Neuronal stem cell (in vitro differentiated cells): ENCODE measurements at regions not wholly inside any gene's neighbourhood (a gene's known extent, or its start where the extent isn't known, plus 50 kb on each side); places are given as distances from the start of the nearest gene placed in this dataset.
A peak's percentile ranks its signal among the peaks of the same experiment; 100 is the strongest.

Experiments
- DNase-seq: peaks from one replicate; pipeline ENCODE4 v3.0.0-alpha.2; 2013; ENCODE audit warnings: low spot score
- H2AFZ ChIP-seq: one replicate; pipeline ENCODE4 v1.6.1; 2013; ENCODE audit warnings: mild to moderate bottlenecking, low read length, inconsistent platforms
- H2AK5ac ChIP-seq: 2 replicates; pipeline ENCODE4 v1.6.1; 2013; ENCODE audit warnings: low read depth, mild to moderate bottlenecking, inconsistent platforms, low read length, moderate library complexity, mixed read lengths
- H2BK120ac ChIP-seq: 2 replicates; pipeline ENCODE4 v1.6.1; 2013; ENCODE audit warnings: low read depth, mild to moderate bottlenecking, inconsistent platforms, low read length, moderate library complexity, mixed read lengths
- H2BK12ac ChIP-seq: one replicate; pipeline ENCODE4 v1.6.1; 2013; ENCODE audit warnings: low read length, inconsistent platforms
- H2BK15ac ChIP-seq: 2 replicates; pipeline ENCODE4 v1.6.1; 2013; ENCODE audit warnings: mild to moderate bottlenecking, low read length, inconsistent platforms, mixed read lengths
- H2BK5ac ChIP-seq: one replicate; pipeline ENCODE4 v1.6.1; 2013; ENCODE audit warnings: inconsistent platforms, mild to moderate bottlenecking, low read length, moderate library complexity
- H3K14ac ChIP-seq: one replicate; pipeline ENCODE4 v1.6.1; 2013; ENCODE audit warnings: low read length, inconsistent platforms
- H3K18ac ChIP-seq: 2 replicates; pipeline ENCODE4 v1.6.1; 2013; ENCODE audit warnings: low read length, inconsistent platforms
- H3K23ac ChIP-seq: 2 replicates; pipeline ENCODE4 v1.6.1; 2013; ENCODE audit warnings: low read depth, mild to moderate bottlenecking, mixed read lengths, low read length, inconsistent platforms; ENCODE audit not compliant: poor library complexity
- H3K27ac ChIP-seq: replicated peaks from 3 replicates; pipeline ENCODE4 v1.5.1; 2013; ENCODE audit warnings: low read length, inconsistent platforms
- H3K27me3 ChIP-seq, 3 experiments: 2 replicates each; pipeline ENCODE4 v1.6.1; 2013; ENCODE audit warnings: low read length in 3 of 3, mild to moderate bottlenecking in 2 of 3, inconsistent platforms in 1 of 3, low read depth in 1 of 3, mixed read lengths in 1 of 3, moderate library complexity in 1 of 3; ENCODE audit not compliant: control insufficient read depth in 3 of 3, insufficient read depth in 3 of 3
- H3K36me3 ChIP-seq, 2 donors: replicated peaks in 1 of 2; 2 replicates each; pipeline ENCODE4 v1.6.1; 2013; ENCODE audit warnings: low read length in 2 of 2; ENCODE audit not compliant: control insufficient read depth in 2 of 2, insufficient read depth in 2 of 2
- H3K4ac ChIP-seq: 2 replicates; pipeline ENCODE4 v1.6.1; 2013; ENCODE audit warnings: inconsistent platforms, mild to moderate bottlenecking, low read length, moderate library complexity
- H3K4me1 ChIP-seq, 2 donors: 1 replicate in 1 of 2; 2 replicates in 1 of 2; pipeline ENCODE4 v1.6.1; 2013; ENCODE audit warnings: low read length in 2 of 2, low read depth in 1 of 2; ENCODE audit not compliant: control insufficient read depth in 2 of 2, insufficient read depth in 1 of 2
- H3K4me2 ChIP-seq: one replicate; pipeline ENCODE4 v1.6.1; 2013; ENCODE audit warnings: mild to moderate bottlenecking, low read length, inconsistent platforms; ENCODE audit not compliant: insufficient read depth, poor library complexity, severe bottlenecking
- H3K4me3 ChIP-seq, 2 donors: 2 replicates each; pipeline ENCODE4 v1.5.1; 2013; ENCODE audit warnings: low read length in 2 of 2, mild to moderate bottlenecking in 2 of 2, inconsistent platforms in 1 of 2, moderate library complexity in 1 of 2
- H3K79me1 ChIP-seq: one replicate; pipeline ENCODE4 v1.6.1; 2013; ENCODE audit warnings: low read depth, mild to moderate bottlenecking, inconsistent platforms, low read length, moderate library complexity
- H3K9ac ChIP-seq: one replicate; pipeline ENCODE4 v1.6.1; 2013; ENCODE audit warnings: mild to moderate bottlenecking, low read depth, low read length, inconsistent platforms; ENCODE audit not compliant: poor library complexity
- H3K9me3 ChIP-seq, 2 donors: replicated peaks in 1 of 2; 2 replicates each; pipeline versions ENCODE3 to v1.6.1; 2013; ENCODE audit warnings: low read length in 2 of 2, mild to moderate bottlenecking in 2 of 2, inconsistent platforms in 1 of 2, low read depth in 1 of 2, mixed read lengths in 1 of 2, moderate library complexity in 1 of 2; ENCODE audit not compliant: control insufficient read depth in 2 of 2, insufficient read depth in 1 of 2
- H4K8ac ChIP-seq: one replicate; pipeline ENCODE4 v1.6.1; 2013; ENCODE audit warnings: low read depth, mild to moderate bottlenecking, inconsistent platforms, low read length, moderate library complexity
- H4K91ac ChIP-seq: one replicate; pipeline ENCODE4 v1.6.1; 2013; ENCODE audit warnings: low read length, low read depth, mild to moderate bottlenecking, inconsistent platforms; ENCODE audit not compliant: poor library complexity
- WGBS, 2 donors: extraction: QIAGEN DNeasy Blood & Tissue Kit; methylation state at CpG; one replicate each; pipeline ENCODE4 v1.1.7; 2013; ENCODE audit warnings: missing lambda C conversion rate in 2 of 2, mixed read lengths in 1 of 2; ENCODE audit not compliant: insufficient read length in 2 of 2, insufficient replicate concordance in 1 of 2; ENCODE audit errors: extremely low coverage in 2 of 2; 5-methylcytosine and 5-hydroxymethylcytosine counted together

- Histone ChIP-seq H3K27me3 (no peaks in the 10 kb centered on the region), H4K91ac (no peak overlapping the region), H3K9ac (no peak overlapping the region), H3K4me1 (peaks cover 0 to 6% of the 10 kb centered on the region in 2 donors), H2BK120ac (no peak overlapping the region), H3K36me3 (no peaks in the 10 kb centered on the region), H2AK5ac (no peak overlapping the region), H3K79me1 (no peaks in the 10 kb centered on the region), H3K4me3 (no peak overlapping the region), H3K27ac (peak overlapping the region; percentile 26), H3K9me3 (no peaks in the 10 kb centered on the region), H2AFZ (no peak overlapping the region), H4K8ac (no peak overlapping the region), H2BK15ac (no peak overlapping the region), H2BK5ac (no peak overlapping the region), H3K23ac (no peak overlapping the region), H3K18ac (no peak overlapping the region), H3K4me2 (no peak overlapping the region), H3K4ac (no peak overlapping the region), H2BK12ac (no peak overlapping the region), H3K14ac (no peak overlapping the region)
- DNase-seq: no peak
- WGBS, 2 donors: no CpG with 5 or more reads among the region's 4 CpGs
These were observed 308.6 kb upstream of the ATP11B start for GRCh38 chr3:182484682-182485081.

GRCh38 chr3:182485301-182485700 lies 308.0 kb upstream of the ATP11B start:
- no peaks in the 10 kb centered on the region for H3K9me3 ChIP-seq
- no CpG with 5 or more reads among the region's 3 CpGs for WGBS, 2 donors
- H3K4me2 ChIP-seq: no peak overlapping the region
- no peak for DNase-seq
- H2BK120ac ChIP-seq: no peak overlapping the region
- H3K18ac ChIP-seq: no peak overlapping the region
- H3K23ac ChIP-seq: no peak overlapping the region
- H3K14ac ChIP-seq: no peak overlapping the region
- H3K36me3 ChIP-seq: no peaks in the 10 kb centered on the region
- H4K8ac ChIP-seq: no peak overlapping the region
- no peak overlapping the region for H4K91ac ChIP-seq
- H3K4me3 ChIP-seq: no peak overlapping the region
- H3K79me1 ChIP-seq: no peaks in the 10 kb centered on the region
- no peaks in the 10 kb centered on the region for H3K27me3 ChIP-seq
- no peak overlapping the region for H2AFZ ChIP-seq
- no peak overlapping the region for H3K9ac ChIP-seq
- H2BK15ac ChIP-seq: no peak overlapping the region
- no peak overlapping the region for H3K27ac ChIP-seq
- no peak overlapping the region for H2BK12ac ChIP-seq
- H3K4me1 ChIP-seq: peaks cover 2 to 7% of the 10 kb centered on the region in 2 donors
- H2BK5ac ChIP-seq: no peak overlapping the region
- H2AK5ac ChIP-seq: no peak overlapping the region
- no peak overlapping the region for H3K4ac ChIP-seq

GRCh38 chr3:182486463-182486862 lies 306.8 kb upstream of the ATP11B start:
- no peak overlapping the region for H2BK15ac ChIP-seq
- H2AFZ ChIP-seq: no peak overlapping the region
- H3K9me3 ChIP-seq: no peaks in the 10 kb centered on the region
- no peak overlapping the region for H2AK5ac ChIP-seq
- no peak overlapping the region for H3K4ac ChIP-seq
- DNase-seq: no peak
- no peaks in the 10 kb centered on the region for H3K36me3 ChIP-seq
- H3K27me3 ChIP-seq: no peaks in the 10 kb centered on the region
- H3K4me2 ChIP-seq: no peak overlapping the region
- H4K8ac ChIP-seq: no peak overlapping the region
- H3K4me3 ChIP-seq: no peak overlapping the region
- no peak overlapping the region for H3K18ac ChIP-seq
- no peak overlapping the region for H3K9ac ChIP-seq
- no peaks in the 10 kb centered on the region for H3K79me1 ChIP-seq
- H3K23ac ChIP-seq: no peak overlapping the region
- peaks cover 7 to 13% of the 10 kb centered on the region in 2 donors for H3K4me1 ChIP-seq
- H3K27ac ChIP-seq: no peak overlapping the region
- H3K14ac ChIP-seq: no peak overlapping the region
- no peak overlapping the region for H2BK120ac ChIP-seq
- H2BK5ac ChIP-seq: no peak overlapping the region
- no peak overlapping the region for H2BK12ac ChIP-seq
- H4K91ac ChIP-seq: no peak overlapping the region
- WGBS, 2 donors: no CpG with 5 or more reads among the region's 4 CpGs

GRCh38 chr3:182487143-182487542 lies 306.2 kb upstream of the ATP11B start:
- Histone ChIP-seq H3K4me2 (no peak overlapping the region), H3K4me3 (no peak overlapping the region), H3K14ac (no peak overlapping the region), H3K23ac (no peak overlapping the region), H3K27ac (no peak overlapping the region), H2BK5ac (no peak overlapping the region), H3K9me3 (no peaks in the 10 kb centered on the region), H2BK12ac (no peak overlapping the region), H3K36me3 (no peaks in the 10 kb centered on the region), H2BK120ac (no peak overlapping the region), H3K18ac (no peak overlapping the region), H3K4ac (no peak overlapping the region), H3K9ac (no peak overlapping the region), H2AFZ (peak overlapping the region; percentile 19), H4K91ac (no peak overlapping the region), H2BK15ac (no peak overlapping the region), H3K4me1 (peaks cover 11 to 18% of the 10 kb centered on the region in 2 donors), H4K8ac (no peak overlapping the region), H3K79me1 (no peaks in the 10 kb centered on the region), H3K27me3 (no peaks in the 10 kb centered on the region), H2AK5ac (no peak overlapping the region)
- WGBS, 2 donors: no CpG with 5 or more reads among the region's 3 CpGs
- DNase-seq: no peak
